HTR-8/SVneo (cell line): ENCODE measurements at regions not wholly inside any gene's neighbourhood (a gene's known extent, or its start where the extent isn't known, plus 50 kb on each side); places are given as distances from the start of the nearest gene placed in this dataset.
"Not testable (repeated sequence)": the region's sequence is repeated elsewhere in the genome, so short reads cannot be mapped to it uniquely, and the experiment has no call there.

ENCODE experiments used
- DNase-seq: peaks from one replicate; pipeline ENCODE4 v3.0.0; 2011; ENCODE audit warnings: low spot score, mixed read lengths; ENCODE audit not compliant: insufficient read length
- FAIRE-seq: peaks from 2 replicates; lab custom pipeline; 2011; peaks lifted over from hg19 to GRCh38; lab: Jason Lieb, UNC

DNA sequence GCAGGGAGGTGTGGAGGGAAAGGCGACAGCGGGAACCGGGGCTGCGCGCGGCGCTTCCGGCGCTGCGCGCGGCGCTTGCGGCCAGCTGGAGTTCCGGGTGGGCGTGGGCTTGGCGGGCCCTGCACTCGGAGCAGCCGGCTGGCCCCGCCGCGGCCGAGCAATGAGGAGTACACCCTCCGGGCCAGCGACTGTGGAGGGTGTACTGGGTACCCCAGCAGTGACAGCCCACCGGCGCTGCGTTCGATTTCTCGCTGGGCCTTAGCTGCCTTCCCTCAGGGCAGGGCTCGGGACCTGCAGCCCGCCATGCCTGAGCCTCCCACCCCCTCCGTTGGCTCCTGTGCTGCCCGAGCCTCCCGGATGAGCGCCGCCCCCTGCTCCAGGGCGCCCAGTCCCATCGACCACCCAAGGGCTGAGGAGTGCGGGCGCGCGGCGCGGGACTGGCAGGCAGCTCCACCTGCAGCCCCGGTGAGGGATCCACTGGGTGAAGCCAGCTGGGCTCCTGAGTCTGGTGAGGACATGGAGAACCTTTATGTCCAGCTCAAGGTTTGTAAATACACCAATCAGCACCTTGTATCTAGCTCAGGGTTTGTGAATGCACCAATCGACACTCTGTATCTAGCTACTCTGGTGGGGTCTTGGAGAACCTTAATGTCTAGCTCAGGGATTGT, 444.0 kb downstream of the PRDM9 start:
- DNase-seq = peak; percentile 7
- peak; percentile 4 for FAIRE-seq

DNA sequence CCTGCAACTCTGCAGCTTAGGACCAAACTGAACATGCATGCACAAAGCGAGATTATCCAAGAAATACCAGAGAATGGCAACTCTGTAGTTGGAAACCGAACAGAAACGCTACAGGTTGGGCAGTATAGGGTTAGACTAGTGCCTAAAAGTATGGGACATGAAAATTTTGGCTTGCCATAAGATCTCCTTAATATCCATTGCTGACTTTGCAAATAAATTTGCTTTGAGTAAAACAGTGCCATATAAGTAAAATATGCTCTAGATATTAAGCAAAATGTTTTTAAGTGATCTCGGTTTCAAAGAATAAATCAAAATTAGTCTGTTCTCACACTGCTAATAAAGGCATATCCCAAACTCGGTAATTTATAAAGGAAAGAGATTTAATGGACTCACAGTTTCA, 456.0 kb downstream of the PRDM9 start:
- DNase-seq (no peak), FAIRE-seq (no peak)

DNA sequence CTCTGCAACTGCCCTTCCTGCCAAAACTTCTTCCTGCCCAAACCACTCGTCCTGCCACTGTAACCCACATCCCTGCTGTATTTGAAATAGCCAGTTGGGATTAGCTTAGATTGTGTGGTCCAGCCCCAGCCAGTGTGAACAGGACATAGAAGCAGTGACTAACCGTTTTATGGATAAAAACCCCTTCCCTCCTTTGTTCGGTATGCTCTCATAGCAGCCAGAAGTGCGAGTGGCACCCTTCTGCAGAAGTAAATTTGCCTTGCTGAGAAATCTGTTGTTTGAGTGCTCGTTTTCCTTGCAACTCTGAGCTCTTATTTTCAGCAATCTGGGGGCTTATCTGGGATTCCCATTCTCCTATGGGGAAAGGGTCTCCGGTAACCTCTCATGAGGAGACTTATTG, 470.0 kb downstream of the PRDM9 start:
- no peak for DNase-seq
- FAIRE-seq = peak; percentile 52

DNA sequence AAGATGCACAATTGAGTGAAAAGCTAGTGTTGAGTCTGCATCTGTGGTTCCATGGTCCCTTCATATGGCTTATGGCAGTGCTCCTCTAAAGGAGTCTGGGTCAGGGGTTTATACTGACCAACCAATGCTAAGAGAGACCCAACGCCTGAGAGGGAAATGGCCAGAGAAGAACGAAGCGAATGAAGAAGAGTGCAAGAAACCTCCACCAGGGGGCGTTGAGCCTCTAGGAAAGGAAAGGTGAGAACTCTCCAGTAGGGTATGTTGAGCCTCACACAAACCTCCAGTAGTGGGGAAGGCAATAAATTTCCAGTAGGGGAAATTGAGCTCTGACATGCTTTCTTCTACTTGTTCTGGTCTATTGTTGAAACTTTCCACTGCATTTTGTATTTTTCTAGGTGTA, 470.6 kb downstream of the PRDM9 start:
- DNase-seq = no peak
- FAIRE-seq = no peak

DNA sequence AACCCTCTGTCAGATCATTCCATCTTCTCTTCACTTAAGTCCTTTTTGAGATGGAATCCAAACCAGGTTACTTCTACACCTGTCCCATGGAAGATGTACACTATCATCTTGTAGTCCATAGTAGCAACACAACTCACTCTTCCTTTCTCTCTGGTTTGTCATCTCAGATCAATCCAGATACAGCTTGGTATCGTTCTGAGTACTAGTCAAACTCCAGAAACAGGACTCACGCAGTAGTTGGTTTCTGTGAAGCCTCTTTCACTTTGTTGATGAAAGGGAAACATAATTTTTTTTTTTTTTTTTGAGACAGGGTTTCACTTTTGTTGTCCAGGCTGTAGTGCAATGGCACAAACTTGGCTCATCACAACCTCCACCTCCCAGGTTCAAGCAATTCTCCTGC, 484.0 kb downstream of the PRDM9 start:
- DNase-seq (no peak), FAIRE-seq (no peak)

DNA sequence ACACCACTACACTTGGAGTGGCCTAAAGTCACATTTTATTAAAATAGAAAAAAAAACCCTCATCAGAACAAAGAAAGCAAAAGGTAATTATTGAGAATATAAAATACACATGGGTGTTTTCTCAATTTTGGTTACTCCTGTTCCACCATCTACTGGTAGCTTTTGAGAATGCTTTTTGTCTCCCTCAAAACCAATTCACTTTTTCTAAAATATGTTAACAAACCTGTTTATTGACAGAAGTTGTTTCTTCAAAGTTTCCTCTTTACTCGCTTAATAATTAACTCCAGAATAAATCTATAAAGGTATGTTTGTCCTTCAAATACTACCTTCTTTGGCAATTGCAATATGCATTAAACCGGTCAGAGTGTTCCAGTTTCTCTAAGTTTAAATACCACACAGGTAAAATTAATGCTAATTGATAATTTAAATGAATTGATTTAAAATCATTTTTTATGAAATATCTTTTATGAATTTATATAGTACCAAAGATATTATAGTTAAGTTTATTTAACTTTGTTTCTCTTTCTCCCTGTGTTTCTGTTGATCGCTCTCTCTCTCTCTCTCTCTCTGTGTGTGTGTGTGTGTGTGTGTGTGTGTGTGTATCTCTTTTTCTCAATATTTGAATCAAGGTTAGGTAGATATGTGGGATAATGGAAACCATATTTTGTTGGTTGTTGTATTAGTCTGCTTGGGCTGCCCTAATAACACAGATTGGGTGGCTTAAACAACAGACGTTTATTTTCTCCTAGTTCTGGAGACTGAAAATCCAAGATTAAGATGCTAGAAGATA, 487.4 kb downstream of the PRDM9 start:
- no peak for DNase-seq
- FAIRE-seq = no peak

DNA sequence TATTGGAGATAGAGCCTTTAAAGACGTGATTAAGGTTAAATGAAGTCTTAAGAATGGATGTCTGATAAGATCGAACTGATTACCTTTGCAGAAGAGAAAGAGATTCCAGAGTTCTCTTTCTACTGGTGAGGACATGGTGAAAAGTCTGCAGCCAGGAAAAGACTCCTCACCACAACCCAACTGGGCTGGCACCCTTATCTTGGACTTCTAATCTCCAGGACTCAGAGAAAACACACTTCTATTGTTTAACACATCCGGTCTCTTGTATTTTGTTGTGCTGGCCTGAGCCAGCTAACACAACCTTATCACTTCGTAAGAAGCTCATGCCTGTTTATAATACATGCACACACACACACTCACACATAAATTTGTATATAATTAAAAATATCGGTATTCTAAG, 489.1 kb downstream of the PRDM9 start:
- DNase-seq (no peak), FAIRE-seq (no peak)

DNA sequence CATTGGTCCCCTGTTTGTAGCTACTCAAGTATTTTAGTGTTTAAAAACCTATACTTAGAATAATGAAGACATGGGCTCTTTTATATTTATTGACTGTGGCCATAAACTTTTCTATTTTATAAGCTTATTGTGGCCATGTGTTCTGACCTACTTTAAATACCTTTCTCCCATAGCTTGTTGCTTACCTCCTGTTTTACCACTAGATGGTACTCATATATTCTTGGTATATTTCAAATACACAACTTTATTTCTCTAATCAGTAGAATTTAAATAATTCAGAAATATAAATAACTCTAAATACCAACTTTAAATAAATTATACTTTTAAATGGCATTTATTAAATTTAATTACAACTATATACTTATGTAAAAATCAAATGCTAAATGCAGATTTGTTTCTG, 498.0 kb downstream of the PRDM9 start:
- no peak for FAIRE-seq
- DNase-seq = no peak

DNA sequence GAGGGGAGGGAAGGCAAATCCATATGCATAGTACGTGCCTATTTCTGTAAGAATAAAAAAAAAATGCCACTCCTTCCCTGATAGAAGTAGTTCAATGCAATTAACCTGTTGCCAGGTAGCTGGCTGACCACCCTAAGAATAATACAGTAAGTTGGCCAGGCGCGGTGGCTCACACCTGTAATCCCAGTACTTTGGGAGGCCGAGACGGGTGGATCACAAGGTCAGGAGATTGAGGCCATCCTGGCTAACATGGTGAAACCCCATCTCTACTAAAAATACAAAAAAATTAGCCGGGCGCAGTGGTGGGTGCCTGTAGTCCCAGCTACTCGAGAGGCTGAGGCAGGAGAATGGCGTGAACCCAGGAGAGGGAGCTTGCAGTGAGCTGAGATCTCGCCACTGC, 510.3 kb downstream of the PRDM9 start:
- not testable (repeated sequence) for FAIRE-seq, DNase-seq

DNA sequence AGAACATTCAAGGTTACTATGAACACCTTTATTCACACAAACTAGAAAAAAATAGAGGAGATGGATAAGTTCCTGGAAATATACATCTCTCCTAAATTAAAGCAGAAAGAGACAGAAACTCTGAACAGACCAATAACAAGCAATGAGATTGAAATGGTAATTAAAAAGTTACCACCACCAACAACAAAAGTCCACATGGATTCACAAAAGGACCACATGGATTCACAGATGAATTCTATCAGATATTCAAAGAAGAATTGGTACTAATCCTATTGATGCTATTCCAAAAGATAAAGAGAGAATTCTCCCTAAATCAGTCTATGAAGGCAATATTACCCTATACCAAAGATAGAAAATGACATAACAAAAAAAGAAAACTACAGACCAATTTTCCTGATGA, 518.9 kb downstream of the PRDM9 start:
- FAIRE-seq = no peak
- no peak for DNase-seq

DNA sequence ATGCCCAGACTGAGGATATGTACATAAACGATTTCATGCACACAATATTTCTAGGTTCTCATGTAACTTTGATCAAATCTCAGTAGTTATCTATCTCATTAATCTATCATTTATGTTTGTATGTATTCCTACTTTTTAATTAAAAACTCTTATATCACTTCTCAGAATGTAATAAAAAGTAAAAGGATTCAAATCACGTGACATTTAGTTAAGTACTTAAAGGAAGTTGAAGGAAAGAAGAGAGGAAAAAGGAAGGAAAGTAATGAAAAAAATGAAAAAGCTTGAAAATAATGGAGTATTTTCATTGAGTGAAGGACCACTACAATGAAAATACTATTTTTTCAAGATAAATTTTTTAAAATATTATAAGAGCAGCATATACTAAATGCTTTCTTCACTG, 535.3 kb downstream of the PRDM9 start:
- no peak for FAIRE-seq

DNA sequence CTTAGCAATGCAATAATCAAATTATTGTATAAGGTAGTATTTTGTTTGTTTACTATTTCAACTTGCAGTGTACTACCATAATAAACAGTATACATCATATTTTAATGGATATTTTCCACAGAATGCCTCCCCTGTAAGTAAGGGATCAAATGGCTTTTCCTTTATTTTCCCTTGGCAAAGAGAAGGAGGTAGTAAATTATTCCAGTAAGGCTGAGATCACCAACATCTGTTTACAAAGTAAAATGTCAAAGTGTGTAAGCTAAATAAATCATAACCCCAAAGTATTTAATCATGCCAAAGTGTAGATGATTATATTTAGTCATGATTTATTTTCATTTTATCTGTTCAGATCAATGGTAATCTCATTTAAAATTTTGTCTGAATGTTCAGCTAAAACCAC, 537.6 kb downstream of the PRDM9 start:
- no peak for DNase-seq
- no peak for FAIRE-seq

More for the DNA sequence above, 535.3 kb downstream of the PRDM9 start:
- DNase-seq = no peak

DNA sequence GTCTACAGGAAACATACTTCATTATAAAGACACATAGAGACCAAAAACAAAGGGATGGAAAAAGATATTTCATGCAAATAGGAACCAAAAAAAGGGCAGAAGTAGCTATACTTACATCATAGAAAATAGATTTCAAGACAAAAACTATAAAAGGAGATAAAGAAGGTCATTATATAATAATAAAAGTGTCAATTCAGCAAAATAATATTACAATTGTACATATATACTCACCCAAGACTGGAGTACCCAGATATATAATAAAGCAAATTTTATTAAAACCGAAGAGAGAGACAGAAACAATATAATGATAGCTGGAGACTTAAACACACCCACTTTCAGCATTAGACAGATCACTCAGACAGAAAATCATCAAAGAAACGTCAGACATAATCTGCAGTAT, 546.3 kb downstream of the PRDM9 start:
- FAIRE-seq (no peak), DNase-seq (no peak)

DNA sequence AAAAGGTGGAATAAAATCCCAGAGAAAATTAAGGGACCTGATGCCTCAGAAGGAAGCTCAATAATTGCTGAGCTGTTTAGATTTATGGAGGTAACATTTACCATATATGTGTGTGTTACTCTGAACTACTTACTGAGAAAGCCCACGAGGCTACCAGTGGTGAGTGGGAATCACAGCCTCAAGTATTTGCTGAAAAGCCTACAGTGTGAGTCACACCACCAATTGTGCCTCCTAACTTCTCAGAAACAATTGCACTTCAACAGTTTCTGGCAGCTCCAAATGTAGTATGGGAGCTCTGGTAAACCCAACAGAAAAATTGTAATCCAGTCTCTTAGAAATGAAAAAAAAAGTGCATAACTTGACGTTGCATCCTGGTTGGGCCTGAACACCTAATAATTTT, 551.6 kb downstream of the PRDM9 start:
- FAIRE-seq (no peak), DNase-seq (no peak)

DNA sequence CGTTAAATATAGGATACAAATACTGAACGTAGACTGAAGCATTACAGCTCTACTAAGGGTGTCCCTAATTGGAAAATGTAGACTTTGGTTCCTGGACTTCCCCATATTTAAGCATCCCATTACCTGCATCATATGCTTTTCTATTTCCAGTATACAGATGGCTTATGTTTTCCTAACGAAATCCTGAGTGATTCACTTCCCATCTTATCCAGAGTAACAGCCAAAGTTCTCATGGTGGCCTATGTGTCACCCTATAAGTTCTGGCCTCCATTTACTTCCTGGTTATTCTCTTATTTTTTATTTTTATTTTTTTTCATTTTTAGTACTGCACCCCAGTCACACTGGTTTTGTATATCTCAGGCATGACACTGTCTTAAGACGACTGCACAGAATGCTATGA, 552.3 kb downstream of the PRDM9 start:
- FAIRE-seq (no peak), DNase-seq (no peak)

DNA sequence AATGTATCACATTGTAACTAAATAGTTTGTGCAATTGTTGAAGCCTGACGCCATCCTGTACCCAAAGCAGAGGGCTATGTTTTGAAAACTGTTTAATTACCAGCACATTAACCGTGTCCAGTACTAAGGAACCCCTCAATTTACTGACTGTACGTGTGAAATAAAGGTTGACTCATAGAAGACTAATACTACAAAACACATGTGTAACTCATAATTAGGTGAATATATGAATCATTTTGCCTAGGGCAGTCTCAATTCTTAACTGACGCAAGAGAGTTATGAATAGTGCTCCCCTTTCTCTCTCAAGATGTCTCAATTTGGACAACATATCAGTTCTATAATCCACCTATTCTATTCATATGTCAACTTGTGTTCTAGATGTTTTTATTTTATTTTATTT, 558.4 kb downstream of the PRDM9 start:
- FAIRE-seq (no peak), DNase-seq (no peak)

DNA sequence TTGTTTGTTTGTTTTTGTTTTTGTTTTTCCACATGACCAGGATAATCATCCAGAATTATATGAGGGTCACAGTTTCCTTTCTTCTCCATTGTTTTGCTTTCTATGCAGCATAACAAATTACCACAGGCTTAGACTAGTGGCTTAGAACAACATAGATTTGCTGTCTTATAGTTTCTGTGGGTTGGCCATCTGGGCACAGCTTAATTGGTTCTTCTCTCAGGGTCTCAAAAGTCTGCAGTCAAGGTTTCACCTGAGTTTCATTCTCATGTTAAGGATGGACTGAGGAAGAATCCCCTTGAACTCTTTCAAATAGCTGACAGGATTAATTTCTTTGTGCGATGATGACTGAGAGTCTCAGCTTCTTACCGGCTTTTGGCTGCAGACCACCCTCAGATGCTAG, 559.8 kb downstream of the PRDM9 start:
- FAIRE-seq (no peak), DNase-seq (no peak)

DNA sequence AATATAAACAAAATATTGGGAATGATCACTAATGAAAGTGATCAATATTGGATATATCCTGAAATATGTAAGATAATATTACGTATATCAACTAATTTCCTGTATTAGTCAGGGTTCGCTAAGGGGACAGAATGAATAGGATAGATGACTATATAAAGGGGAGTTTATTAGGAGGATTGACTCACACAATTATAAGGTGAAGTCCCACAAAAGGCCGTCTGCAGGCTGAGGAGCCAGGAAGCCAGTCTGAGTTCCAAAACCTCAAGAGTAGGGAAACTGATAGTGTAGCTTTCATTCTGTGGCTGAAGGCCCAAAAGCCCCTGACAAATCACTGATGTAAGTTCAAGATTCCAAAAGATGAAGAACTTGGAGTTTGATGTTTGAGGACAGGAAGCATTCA, 561.1 kb downstream of the PRDM9 start:
- FAIRE-seq = no peak
- no peak for DNase-seq

DNA sequence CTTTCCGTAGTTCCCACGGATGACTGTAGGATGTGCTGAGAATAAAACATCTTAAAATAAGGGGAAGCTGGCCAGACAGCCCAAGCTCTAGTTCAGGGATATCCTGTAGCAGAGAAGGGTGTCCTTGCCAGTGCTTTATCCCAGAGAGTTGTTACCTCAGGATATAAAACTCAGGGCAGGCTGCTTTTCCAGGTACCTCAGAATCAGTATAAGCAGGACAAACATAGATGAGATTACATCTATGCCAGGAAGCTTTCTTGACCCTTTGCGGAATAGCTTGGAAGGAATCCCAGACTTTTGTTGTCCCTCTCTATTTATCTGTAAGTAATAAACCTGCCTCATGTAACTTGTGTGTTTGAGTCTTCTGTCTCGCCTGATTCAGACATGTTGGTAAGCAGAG, 565.7 kb downstream of the PRDM9 start:
- FAIRE-seq = no peak
- DNase-seq = no peak

DNA sequence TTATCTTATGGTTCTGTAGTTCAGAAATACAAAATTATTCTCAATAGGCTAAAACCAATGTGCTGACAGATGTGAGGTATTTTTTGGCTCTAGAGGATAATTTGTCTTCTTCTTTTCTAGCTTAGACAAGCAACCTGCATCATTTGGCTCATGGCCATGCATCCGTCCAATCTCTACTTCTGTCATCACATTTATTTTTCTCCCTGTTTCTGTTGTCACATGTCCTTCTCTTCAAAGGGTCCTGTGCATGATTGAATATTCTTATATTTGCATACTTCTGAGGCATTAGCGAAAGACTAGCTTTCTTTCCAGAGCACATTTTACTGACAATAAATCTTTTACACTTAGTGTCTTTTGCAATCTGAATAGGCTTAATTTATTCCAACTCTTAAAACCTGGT, 564.7 kb downstream of the CDH10 start:
- DNase-seq (no peak), FAIRE-seq (no peak)

DNA sequence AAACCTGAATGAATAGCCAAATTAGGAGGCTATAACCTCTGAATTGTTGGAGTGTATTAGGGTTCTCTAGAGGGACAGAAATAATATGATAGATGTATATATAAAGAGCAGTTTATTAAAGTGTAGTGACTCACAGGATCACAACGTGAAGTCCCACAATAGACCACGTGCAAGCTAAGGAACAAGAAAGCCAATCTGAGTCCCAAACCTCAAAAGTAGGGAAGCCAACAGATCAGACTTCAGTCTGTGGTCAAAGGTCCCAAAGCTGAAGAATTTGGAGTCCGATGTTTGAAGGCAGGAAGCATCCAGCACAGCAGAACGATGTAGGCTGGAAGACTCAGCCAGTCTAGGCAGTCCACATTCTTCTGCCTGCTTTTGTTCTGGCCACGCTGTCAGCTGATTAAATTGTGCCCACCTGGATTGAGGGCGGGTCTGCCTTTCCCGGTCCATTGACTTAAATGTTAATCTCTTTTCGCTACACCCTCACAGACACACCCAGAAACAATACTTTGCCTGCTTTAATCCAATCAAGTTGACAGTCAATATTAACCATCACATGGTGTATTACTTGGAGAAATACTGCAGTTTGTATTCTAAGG, 550.6 kb downstream of the CDH10 start:
- DNase-seq = no peak
- peak; percentile 33 for FAIRE-seq

DNA sequence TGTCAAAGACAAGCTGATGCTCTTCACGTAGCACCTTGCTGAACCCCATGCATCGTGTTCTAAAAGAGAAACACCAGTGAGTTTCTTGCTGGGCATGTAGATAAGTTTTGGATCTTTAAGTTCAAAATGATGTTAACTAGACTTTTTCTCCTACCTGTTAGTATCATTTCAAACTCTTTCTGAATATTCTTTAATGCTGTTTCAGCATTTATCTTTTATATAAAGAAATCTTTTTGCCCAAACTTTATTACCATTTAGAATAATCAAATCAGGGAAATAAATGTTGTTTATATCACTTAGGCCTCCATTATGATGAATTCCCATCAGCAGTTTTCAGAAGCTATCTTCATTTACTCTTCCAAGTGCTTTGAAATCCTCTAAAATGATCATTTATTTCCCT, 542.8 kb downstream of the CDH10 start:
- no peak for FAIRE-seq
- DNase-seq = no peak
